GM18520 (cell line): ENCODE measurements at regions not wholly inside any gene's neighbourhood (a gene's known extent, or its start where the extent isn't known, plus 50 kb on each side); places are given as distances from the start of the nearest gene placed in this dataset.
"Not testable (repeated sequence)": the region's sequence is repeated elsewhere in the genome, so short reads cannot be mapped to it uniquely, and the experiment has no call there.

ENCODE experiments used
- ATAC-seq: cut with Tn5 transposase; IDR thresholded peaks from one replicate; pipeline ENCODE4 v1.9.1; 2021; ENCODE audit not compliant: unreplicated experiment

- ATAC-seq: no peak
Observed at GRCh38 chr6:117761610-117762009, 86.3 kb downstream of the NUS1 start.

DNA sequence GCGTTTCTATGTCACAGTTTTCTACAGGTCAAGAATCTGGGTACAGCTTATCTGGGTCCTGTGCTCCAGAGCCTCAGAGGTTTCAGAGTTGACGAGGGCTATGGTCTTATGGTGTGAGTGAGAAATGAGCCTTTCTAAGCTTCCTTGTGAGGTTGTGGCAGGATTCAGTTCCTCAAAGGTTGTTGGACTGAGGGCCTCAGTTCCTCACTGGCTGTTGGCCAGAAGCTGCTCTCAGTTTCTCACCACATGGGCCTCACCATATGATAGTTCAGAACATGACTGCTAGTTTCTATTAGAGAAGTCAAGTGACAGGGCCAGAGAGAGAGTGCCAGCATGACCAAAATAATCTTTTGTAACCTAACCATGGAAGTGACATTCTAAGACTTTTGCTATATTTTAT lies 96.1 kb downstream of the NUS1 start:
- peak; percentile 96 for ATAC-seq

DNA sequence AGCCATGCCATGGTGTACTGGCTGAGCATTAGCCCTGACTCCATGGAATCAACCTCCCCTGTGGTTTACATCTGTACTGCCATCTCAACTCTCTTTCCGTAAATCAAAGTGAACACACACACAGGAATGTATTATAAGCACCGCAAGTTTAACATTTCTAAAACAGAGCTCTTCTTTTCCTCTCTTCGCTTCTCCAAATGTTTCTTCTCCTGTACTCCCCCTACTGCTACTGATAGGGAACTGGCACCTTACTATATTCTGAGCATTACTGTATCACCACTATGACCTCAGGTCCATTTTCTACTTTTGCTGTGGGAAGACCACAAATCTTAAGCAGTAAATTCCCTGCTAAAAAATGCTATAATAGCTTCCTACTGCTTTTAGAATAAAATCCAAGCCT lies 101.2 kb downstream of the NUS1 start:
- ATAC-seq: peak; percentile 39

DNA sequence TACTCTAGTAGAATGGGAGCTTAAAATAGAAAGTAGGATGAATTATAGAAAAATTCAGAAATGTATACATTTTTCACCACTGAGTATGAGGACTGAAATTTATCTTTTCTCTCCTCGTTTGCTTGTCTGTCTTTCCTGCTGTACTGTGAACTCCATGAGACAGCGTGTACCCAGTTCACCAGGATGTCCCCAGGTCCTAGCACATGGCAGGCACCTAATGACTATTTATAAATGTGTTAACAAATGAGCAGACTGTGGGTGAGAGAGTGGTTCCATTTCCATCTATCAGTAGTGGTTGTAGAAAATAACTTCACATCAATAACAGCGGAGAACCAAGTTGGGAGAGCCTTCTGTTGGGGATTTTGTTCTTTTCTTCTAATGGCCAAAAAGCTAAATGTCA lies 106.3 kb downstream of the NUS1 start:
- ATAC-seq: no peak

DNA sequence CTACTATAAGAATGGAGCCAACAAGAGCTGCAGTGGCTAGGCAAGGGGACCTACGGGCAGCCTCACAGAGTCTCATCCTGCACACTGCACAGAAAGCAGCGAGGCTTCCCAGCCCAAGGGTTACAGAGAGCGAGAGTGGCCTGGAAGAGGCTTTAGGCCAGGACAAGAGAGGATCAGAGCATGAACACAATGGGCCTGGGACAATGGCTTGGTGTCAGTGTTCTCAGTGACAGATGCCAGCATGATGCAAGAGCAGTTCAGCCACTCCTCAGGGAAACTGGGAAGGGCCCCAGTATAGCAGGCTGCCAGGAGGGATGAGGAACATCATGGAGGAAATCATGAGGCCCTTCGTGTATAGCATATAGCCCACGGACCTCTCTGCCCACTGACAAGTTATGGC lies 108.0 kb downstream of the NUS1 start:
- ATAC-seq: no peak

GRCh38 chr6:117791012-117791411 lies 115.7 kb downstream of the NUS1 start:
- ATAC-seq: no peak

DNA sequence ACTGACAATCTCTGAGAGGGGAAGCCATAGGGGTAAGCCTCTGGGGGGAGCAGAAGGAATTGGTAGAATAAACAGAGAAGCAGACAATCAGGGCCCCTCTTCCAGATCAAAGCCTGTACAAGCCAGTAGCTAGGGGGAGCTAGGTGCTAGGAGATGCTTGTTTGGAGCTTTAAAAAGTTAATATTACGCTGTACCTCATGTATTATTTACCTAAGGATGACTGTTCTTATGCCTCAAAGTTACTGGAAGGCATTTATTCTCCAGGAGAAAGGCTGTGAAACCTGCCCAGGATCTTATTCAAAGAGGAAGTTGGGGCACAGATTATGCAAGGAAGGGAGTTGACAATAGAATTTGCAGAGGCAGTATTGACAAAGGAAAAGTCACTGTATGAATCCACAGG lies 111.8 kb upstream of the SLC35F1 start:
- no peak for ATAC-seq

GRCh38 chr6:117798819-117799218 lies 108.2 kb upstream of the SLC35F1 start:
- ATAC-seq: not testable (repeated sequence)

GRCh38 chr6:117810269-117810668 lies 96.8 kb upstream of the SLC35F1 start:
- ATAC-seq: no peak

DNA sequence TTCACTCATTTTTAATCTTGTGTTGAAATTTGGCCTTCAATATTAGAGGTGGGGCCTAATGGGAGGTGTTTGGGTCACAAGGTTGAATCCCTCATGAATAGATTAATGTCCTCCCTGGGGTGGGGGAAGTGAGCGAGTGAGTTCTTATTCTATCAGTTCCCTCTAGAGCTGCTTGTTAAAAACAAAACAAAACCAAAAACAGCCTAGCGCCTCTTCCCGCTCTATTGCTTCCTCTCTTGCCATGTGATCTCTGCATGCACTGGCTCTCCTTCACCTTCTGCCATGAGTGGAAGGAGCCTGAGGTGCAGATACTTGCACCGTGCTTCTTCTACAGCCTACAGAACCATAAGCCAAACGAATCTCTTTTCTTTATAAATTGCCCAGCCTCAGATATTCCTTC lies 89.6 kb upstream of the SLC35F1 start:
- ATAC-seq: no peak

GRCh38 chr6:117817992-117818391 lies 89.1 kb upstream of the SLC35F1 start:
- ATAC-seq: no peak

DNA sequence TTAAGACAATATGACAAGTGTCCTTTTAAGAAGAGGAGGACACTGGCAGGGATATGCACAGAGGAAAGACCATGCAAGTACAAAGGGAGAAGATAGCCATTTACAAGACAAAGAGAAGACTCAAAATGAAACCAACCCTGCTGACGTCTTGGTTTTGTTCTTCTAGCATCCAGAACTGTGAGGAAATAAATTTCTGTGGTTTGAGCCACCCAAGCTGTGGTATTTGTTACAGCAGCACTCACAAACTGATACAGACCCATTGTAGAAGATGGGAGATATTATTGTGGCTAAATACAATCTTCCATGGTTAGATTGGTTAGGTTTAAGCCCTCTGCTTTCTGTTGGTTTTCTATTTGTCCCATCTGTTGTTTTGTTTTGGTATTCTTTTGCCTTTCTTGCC lies 88.6 kb upstream of the SLC35F1 start:
- no peak for ATAC-seq

GRCh38 chr6:117829594-117830319 lies 77.3 kb upstream of the SLC35F1 start:
- no peak for ATAC-seq

DNA sequence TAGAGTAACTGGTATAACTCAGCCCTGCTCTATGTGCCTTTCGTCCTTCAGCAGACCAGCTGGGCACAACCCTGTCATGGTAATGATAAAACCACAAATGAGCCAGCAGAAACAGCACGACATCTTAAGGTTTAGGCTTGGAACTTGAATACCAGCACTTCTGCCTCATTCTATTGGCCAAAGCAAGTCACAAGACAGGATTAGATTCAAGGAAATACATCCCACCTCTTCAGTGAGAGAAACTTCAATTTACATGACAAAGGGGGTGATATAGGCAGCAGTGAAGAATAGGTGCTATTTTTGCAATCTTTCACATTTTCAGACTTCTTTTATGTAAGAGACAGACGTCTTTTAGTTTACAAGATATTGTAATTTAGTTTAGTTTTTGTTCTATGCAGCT lies 69.8 kb upstream of the SLC35F1 start:
- no peak for ATAC-seq

DNA sequence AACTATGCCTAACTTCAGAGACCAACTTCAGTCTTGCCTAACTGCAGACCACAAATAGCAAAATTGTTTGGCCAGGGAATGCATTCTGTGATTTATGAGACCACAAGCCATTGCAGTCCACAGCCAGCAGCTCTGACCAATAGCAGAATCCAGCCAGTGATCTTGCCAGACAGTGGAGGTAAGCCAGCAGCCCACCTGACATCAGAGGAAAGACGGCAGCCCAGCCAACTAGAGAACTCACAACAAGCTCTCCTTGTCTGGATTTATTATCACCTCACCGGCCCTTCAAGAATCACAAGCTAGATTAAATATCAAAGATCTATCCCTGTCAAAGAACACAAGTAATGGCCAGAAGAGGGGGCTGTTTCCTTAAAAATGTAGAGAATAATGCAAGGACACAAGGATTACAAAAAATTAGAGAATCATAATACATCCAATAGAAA lies 66.5 kb upstream of the SLC35F1 start:
- ATAC-seq: no peak

- ATAC-seq: no peak
Observed at GRCh38 chr6:117847912-117848311, 59.2 kb upstream of the SLC35F1 start.

DNA sequence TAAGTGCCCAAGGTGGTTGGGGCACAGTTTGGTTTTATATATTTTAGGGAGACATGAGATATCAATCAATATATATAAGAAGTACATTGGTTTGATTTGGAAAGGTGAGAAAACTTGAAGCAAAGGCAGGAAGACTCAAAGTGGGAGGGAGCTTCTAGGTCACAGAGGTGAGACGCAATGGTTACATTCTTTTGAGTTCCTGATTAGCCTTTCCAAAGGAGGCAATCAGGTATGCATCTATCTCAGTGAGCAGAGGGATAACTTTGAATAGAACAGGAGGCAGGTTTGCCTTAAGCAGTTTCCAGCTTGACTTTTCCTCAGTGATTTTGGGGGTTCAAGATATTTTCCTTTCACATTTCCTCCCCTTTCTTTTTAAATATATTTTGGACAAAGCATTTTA lies 58.0 kb upstream of the SLC35F1 start:
- no peak for ATAC-seq
